ENCODE measurements at regions not wholly inside any gene's neighbourhood (a gene's known extent, or its start where the extent isn't known, plus 50 kb on each side); places are given as distances from the start of the nearest gene placed in this dataset.

GRCh38 chr7:52455571-52455970 is 579.9 kb upstream of the POM121L12 start:
- no peak for DNase-seq (ENCODE audit: low read depth, low spot score)
- in situ Hi-C loops (cut with HindIII; ENCODE audit: low sequenced_read_pairs) = no loop called here
- no peak for TF ChIP-seq CTCF (IDR thresholded peaks at IDR 0.05; ENCODE audit: low read depth, low read length)
- H3K4me3 ChIP-seq (ENCODE audit: low read depth, low read length) = no peak overlapping the region

GRCh38 chr7:52450816-52451215 is 584.6 kb upstream of the POM121L12 start:
- DNase-seq (ENCODE audit: low read depth, low spot score) = no peak
- in situ Hi-C loops (cut with HindIII; ENCODE audit: low sequenced_read_pairs) = no loop called here
- no peak overlapping the region for H3K4me3 ChIP-seq (ENCODE audit: low read depth, low read length)
- TF ChIP-seq CTCF (IDR thresholded peaks at IDR 0.05; ENCODE audit: low read depth, low read length) = no peak

- in situ Hi-C loops (cut with HindIII; ENCODE audit: low sequenced_read_pairs) = no loop called here
- no peak for TF ChIP-seq CTCF (IDR thresholded peaks at IDR 0.05; ENCODE audit: low read depth, low read length)
- no peak for DNase-seq (ENCODE audit: low read depth, low spot score)
- no peak overlapping the region for H3K4me3 ChIP-seq (ENCODE audit: low read depth, low read length)
Observed at GRCh38 chr7:52447581-52448180, 587.8 kb upstream of the POM121L12 start.

- no peak for DNase-seq (ENCODE audit: low read depth, low spot score)
- no peak for TF ChIP-seq CTCF (IDR thresholded peaks at IDR 0.05; ENCODE audit: low read depth, low read length)
- no peak overlapping the region for H3K4me3 ChIP-seq (ENCODE audit: low read depth, low read length)
- in situ Hi-C loops (cut with HindIII; ENCODE audit: low sequenced_read_pairs) = no loop called here
Observed at GRCh38 chr7:52436278-52436677, 599.2 kb upstream of the POM121L12 start.

GRCh38 chr7:52431082-52431815 is 604.2 kb upstream of the POM121L12 start:
- TF ChIP-seq CTCF (IDR thresholded peaks at IDR 0.05; ENCODE audit: low read depth, low read length) = no peak
- DNase-seq (ENCODE audit: low read depth, low spot score) = no peak
- in situ Hi-C loops (cut with HindIII; ENCODE audit: low sequenced_read_pairs) = no loop called here
- no peak overlapping the region for H3K4me3 ChIP-seq (ENCODE audit: low read depth, low read length)

- no peak for DNase-seq (ENCODE audit: low read depth, low spot score)
- in situ Hi-C loops (cut with HindIII; ENCODE audit: low sequenced_read_pairs) = no loop called here
- no peak for TF ChIP-seq CTCF (IDR thresholded peaks at IDR 0.05; ENCODE audit: low read depth, low read length)
- no peak overlapping the region for H3K4me3 ChIP-seq (ENCODE audit: low read depth, low read length)
Observed at GRCh38 chr7:52423251-52423650, 612.2 kb upstream of the POM121L12 start.
